HG03565 (cell line): ENCODE measurements at regions not wholly inside any gene's neighbourhood (a gene's known extent, or its start where the extent isn't known, plus 50 kb on each side); places are given as distances from the start of the nearest gene placed in this dataset.

Source experiments
- ATAC-seq: cut with Tn5 transposase; IDR thresholded peaks from one replicate; pipeline ENCODE4 v1.9.1; 2021; ENCODE audit warnings: mild to moderate bottlenecking, moderate library complexity; ENCODE audit not compliant: unreplicated experiment

DNA sequence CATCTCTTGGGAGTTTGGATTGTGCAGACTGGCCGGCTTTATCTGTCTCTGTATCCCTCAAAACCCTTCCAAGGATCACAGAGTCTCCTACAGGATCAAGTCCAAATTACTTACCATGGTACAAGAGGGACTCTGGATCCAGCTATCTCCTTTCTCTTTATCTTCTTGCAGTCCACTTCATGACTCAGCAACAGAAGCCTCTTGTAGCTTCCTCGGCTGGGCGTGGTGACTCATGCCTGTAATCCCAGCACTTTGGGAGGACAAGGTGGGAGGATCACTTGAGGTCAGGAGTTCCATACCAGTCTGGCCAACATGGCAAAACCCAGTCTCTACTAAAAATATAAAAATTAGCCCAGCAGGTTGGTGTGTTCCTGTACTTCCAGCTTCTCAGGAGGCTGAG, 189.7 kb downstream of the BCAT1 start:
- no peak for ATAC-seq

DNA sequence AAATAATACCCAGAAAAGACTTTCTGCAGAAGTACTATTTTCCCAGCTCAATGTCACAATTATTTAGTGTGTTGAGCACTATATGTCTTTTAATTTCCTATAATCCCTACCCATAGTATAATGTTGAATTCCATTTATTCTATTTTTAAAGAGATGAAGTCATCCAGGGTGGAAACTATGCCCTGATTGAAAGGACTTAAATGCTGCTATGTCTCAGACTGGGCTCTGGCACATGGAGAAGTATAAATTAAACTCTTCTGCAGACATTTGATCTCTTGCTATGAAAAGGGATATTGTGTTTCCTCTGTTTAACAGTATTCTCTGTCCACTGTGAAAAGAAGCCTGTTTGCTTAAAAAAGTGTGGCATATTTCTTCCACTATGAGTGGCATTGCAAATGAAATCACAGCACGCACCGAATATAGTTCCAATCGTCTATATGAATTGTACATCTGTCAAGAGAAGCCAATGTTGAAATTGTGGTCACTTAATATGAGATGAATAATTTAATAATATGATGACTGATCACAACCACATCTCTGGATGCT, 192.3 kb downstream of the BCAT1 start:
- ATAC-seq: no peak

DNA sequence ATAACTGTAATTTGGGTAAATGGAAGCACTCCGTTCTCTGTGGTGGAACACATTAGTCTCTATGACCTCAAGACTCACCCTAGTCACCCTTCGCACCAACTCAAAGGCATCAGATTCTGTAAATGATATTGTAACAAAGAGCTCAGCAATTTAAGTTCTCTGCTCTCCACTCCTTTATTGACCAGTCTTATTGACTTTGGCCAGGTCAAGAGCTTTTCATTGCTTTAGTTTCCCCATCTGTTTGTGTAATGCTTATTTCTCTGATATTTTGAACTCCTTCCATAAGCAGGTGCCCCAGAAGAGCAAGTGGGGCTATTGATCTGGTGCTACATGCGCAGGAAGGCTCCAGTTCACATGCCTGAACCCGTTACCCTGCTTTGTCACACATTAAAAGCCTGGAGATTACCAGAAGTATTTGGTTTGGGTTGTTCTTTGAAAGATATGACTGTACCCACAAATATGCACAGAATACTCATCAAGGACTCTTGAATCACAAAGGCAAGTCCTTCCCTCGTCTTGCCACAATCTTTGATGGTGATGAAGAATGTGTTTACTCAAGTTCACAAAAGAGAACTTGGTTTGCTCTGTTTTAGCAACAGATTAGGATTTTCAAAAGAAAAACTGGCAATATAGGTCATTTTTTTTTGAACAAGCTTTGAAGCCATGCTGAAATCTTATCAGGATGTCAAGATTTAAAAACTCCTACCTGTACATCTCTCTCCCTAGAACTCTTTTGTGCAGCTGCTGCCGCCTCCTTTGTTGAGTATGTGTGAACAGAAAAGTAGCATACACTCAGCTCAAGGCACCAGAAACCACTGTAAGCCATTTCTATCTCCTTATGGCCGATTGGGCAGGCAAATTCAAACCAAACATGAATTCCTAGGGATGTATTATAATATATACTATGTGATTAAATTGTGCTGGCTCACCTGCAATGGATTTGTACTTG, 193.9 kb downstream of the BCAT1 start:
- no peak for ATAC-seq

DNA sequence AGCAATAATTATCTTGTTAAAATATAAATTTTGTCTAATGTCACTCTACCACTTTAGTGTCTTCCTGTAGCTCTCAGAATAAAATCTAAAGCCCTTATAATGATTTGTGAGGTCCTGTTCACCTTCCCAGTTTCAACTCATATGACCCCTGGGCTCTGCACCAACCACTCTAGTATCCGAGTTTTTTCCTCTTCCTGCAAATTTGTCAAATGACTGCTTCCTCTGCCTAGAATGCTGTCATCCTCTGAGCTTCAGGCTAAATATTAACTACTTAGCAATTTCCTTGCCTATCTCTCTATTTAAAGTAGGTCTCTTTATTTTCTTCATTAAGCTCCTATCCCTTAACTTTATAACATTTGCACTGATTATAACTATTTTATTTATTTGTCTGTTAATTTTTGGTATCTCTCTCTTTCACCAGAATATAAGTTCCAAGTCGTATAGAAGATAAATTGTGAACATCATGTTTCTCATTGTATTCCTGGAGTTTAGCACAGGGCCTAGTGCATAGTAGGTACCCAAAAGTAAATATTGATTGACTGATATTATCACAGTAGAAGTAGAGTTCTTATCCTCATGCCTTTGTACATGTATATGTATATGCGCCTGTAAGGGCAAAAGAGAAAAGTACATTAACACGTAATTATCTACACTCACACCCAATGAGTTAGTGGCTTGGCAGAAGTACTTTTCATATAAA, 196.0 kb downstream of the BCAT1 start:
- no peak for ATAC-seq

DNA sequence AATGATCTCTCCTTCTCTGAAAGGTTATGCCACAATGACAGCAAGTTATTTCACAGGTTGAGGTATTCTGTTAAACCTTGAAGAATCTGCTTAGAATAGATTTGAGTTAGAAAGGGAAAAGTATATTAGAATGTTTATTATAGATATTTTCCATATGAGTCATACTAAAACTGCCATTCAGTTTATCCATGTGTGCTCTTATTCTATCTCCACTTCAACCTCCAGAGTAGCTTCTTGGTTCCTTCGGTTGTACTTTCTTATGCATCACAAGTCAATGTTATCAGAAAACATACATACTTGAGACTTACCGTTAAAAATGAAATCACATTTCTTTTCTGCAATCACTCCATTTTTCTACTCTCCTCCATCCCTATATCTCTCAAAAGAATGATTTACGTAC, 197.7 kb downstream of the BCAT1 start:
- no peak for ATAC-seq

DNA sequence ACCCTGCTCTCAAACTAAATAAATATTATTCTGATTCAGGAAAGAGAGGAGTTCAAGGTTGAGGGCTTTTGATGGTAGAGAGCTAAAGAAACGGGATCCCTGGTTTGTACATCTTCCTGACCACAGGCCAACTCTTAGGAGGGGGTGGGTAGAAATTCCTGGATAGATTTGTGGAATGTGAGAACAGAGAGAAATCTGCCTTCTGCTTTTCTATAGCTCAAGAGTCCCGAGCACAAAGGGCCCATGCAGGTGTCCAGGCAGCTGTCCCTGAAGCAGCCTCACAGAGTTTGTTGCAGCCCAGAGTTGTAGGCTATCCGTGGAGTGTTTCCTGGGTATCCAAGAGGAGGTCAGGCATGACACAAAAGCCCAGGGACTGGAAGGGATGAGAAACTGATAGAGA, 198.6 kb downstream of the BCAT1 start:
- ATAC-seq: no peak

DNA sequence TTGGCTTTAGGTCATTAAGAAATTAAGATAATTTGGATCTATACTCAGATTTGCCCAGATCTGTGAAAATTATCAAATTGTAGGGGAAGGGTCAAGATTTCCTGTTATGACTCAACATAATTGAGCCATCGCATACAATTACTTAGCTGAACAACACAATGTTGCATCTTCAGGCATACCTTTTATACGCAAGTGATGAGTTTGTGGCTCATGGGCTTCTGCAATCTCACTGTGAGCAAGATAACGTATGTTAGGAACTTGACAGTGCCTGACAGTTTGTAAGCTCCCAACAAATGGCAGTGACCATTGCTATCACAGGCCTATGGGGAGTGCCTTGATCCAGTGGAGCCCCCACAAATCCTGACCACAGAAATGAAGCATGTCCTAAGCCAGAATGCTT, 199.7 kb downstream of the BCAT1 start:
- ATAC-seq: no peak

DNA sequence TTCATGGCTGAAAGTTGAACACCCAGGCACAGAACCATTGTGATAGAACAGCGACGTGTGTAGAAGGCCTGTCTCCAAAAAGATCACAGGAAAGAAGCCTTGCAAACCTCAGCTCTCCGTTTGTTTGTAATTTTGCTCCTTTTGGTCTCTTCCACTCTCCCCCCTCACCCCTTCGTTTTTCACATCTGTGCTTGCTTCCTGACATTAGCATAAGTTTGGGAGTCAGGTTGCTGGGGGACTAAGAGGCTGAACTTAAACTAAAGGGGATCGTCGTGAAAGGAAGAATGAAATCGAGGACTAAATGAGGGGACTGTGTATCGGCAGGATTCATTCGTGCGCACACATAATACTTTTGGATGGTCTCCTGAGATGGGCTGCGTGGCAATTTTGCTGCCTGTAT, 200.6 kb downstream of the BCAT1 start:
- ATAC-seq: no peak

DNA sequence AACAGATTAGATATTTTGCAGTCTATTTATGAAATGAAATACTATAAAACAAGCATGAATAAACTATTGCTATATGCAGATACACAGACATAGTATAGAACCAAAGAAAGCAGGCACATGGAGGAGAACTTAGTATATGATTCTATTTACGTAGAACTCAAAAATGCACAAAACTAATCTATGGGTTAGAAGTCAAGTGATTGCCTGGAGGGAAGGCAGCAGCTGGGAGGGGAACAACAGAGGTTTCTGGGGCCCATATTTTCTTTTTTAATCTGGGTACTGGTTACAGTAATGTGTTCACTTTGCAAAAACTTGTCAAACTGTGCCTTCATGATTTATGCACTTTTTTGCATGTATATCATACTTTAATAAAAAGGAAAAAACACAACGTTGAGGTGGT, 202.0 kb downstream of the BCAT1 start:
- no peak for ATAC-seq

DNA sequence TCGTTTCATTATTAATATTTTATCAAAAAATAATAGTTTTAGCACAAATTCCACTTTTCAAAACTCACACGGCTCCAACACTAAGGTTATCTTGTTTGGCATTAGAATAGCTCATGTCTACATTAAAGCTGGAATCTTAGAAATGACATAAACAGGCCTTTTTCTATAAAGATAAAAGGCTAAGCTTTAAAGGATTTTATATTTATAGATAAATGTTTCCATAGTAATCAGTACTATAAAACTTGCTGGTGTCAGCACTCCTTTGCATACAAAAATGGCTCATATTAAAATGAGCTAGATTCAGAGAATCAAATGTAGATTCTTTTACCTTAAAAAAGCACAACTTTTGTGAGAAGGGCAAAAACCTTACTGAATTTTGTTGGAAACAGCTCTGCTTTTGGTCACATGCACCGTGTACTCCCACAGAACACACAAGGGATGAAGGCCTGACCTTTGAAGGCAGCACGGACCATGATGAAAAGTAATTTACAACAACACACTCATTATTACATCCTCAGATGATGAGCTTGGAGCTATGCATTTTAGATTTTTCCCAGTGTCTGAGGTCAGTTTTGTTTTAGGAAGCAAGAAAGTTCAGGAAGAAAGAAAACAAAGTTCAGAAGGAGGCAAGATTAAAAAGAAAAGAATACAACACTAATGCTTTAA, 202.8 kb downstream of the BCAT1 start:
- no peak for ATAC-seq

DNA sequence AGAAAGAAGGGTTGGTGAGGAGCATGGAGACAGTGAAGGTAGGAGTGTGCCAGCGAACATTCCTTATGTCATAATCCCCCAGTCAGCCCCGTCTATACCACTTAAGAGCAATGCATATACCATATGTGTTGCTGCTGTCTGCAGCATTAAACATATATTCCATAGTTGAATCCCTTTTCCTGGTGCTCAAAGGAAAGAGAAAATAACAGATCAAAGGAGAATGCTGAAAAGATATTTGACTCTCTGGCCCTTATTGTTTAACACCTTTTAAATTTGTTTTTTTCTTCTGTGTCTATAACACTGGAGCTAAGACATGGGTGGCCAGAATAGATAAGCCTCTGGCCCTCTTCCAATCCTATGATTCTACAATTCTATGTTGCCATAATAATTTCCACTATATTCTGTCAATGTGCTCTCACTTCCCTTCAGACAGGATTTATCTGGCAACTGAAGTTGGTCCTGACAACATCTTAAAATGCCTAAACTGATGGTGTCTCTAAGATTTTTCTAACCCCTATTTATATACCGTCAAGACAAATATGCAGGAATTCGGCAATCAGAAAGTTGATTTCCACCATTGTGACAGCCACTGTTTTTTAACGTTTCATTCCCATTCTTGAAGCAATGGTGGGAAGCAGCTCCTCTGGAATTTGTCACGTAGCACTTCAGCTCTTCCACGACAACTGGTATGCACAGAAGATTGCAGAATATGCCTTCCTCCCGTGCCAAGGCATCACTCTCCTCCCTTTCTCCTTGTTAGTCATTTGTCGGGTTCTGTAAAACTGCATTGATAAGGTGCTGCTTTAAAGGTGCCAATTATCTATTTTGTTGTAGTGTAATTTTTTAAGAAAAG, 204.7 kb downstream of the BCAT1 start:
- no peak for ATAC-seq

DNA sequence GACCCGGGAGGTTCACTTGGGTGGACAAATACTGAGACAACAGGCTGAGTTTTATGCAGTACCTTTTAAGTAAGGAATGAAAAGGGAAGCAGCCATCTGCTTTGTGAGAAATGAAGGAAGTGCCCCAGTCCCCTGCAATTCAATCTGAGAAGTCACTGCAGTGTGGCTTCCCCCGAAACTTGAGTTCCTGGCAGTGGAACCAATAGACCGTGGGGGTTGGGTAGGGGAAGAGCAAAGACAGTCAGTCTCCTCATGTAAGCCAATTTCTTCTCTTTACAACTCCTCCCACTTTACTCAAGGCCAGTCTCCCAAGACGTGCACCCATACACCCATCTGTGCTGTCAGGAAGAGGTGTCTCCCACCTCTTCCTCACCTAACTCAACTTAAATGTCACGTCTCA, 206.5 kb downstream of the BCAT1 start:
- peak; percentile 76 for ATAC-seq

DNA sequence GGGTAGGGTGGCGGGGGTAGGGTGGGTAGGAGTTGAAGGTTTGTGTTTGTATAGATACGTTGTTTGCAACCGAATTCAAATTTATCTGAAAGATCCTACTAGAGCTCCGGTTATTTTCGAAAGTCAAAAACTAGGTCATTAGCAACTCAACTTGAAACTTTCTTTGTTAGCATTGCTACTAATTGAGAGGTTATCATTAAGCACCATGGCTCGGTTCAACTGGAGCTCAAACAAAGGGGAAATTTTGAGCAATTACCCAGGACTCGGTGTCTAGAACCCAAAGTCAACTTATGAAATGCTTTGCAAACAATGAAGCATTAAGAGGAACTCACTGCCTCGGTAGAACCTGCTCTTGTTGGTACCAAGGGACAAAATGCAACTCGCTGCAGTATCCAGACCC, 207.7 kb downstream of the BCAT1 start:
- peak; percentile 66 for ATAC-seq

DNA sequence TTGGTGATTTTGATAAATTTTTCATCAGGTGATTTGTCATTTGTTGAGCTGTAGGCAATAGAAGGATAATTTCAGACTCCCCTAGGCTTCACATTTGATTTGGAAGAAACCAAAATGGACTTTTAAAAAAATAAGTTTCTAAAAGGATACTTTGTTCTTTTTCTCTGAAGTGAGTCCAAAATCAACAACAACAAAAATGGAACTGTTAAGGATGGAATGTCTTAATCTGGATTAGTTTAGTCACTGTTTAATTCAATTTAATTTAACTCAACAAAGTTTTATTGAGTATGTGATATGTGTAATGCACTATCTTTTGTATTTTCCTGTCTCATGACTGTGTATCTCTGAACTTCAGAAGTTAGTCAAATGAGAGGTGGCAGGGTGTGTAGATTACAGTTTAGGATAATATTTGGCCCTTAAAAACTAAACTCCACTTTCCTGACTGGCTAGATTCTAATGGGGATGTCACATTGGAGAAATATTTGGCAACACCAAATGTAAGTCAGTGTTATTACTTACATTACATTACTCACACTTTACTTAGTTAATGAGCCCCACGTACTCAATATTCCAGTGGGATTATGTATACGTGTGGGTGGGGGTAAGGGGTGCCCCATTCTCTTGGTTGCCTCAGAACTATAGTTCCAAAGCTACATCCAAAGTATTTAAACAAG, 209.7 kb downstream of the BCAT1 start:
- ATAC-seq: no peak

DNA sequence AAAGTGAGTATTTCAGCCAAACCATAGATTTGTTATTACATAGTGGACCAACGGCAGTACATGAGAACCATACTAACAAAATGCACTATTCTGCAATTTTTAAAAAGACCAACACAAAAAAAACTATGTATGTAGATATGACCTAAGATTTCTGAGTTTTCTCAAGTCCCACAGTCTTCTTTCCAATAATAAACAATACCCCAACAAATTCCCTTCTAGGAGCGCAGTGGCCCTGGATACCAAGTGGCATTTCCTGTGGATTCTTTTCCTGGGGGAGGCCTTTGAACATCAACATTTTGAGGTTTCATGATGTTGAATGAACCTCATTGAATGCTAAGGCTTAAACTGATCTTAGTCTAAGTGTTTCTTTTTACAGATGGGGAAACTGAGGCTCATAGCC, 210.5 kb downstream of the BCAT1 start:
- ATAC-seq: no peak

DNA sequence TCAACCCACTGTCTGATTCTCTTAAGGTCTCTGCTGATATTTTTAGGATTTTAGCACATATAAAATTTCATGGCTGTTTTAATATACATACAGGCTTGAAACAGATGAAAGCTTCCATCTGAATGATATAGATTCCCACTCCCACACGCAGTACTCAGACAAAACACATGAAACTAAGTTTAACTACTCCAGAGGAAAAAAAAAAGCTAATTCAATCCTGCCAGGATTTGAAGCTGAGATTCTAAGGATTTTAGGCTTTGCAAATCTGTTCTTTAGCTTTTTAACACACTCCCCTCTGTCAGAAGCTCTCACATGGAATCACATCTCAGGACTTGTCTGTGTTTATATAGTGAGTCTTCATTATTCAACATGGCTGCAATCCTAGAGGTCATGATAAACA, 217.3 kb downstream of the BCAT1 start:
- no peak for ATAC-seq

DNA sequence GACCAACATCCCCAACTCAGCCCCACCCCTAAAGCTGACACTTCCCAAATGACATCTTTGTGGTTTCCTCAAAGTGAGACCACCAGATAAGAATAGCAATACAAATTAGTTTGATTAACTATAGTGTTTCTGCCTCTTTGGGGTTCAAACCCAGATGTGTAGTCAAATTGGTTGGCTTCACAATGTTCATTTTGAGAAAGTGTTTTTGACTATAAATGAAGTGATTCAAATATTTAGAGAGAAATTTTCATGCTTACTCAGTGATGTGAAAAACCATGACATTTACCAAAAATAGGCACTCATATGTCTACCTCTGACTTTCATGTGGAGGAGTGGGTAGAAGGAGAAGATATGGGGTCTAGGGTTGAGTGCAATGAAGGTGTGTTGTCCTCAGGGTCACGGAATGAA, 218.4 kb downstream of the BCAT1 start:
- ATAC-seq: peak; percentile 73

DNA sequence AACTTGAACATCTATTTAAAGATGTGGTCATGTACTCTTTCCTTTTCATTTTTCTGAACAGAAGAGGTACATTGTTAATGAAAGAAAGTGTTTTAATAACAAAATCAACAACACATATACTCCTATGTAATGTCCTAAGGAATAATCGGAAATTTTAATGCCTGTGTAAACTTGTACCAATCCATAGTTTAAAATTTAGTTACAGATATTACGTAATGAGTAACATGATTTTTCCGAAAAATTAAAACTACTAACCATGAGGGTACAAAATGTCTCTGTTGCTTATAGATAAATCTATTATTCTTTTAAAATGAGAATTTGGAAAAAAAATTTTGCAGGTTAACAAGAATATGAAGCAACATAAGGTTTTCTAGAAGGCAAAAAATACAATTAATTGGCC, 220.1 kb downstream of the BCAT1 start:
- ATAC-seq: no peak

DNA sequence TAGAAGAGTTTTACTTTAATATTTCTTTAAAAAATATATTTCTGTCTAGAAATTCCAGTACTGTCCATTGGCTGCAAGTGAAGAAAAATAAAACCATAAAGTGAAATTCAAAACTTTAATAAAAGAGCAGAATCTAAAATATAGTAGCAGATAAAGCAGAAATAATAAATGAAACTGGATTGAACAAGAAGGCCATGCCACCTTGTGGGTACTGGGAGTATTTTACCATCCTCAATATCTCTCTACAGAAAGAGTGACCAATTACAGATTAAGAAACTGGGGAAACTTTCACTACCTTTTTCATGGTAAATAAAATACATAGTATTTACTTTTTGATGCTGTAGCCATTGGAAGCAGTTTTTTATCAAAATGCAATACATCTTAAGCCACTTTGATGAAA, 220.5 kb downstream of the BCAT1 start:
- no peak for ATAC-seq

DNA sequence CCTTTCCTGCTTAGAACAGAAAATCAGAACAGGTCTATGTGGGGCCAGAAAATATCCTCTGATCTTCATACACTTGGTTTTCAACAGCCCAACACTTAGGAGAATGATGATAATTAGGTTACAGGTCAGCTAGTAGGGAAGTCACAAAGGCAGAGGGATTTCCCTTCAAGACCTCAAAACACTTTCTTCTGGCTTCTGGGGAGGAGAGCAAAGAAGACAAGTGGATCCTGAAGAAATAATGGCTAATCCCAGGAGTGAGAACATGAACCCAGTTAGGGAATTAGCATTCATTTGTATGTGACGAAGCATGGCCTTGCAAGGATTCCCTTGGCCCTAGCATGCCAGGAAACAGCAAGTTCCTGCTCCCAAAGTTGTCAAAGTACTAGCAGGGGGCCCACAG, 223.3 kb downstream of the BCAT1 start:
- ATAC-seq: no peak
